Mesenchymal stem cell (in vitro differentiated cells and primary cell): ENCODE measurements at regions not wholly inside any gene's neighbourhood (a gene's known extent, or its start where the extent isn't known, plus 50 kb on each side); places are given as distances from the start of the nearest gene placed in this dataset.
"Not testable (repeated sequence)": the region's sequence is repeated elsewhere in the genome, so short reads cannot be mapped to it uniquely, and the experiment has no call there.

Experiments
- DNase-seq: peaks from one replicate; pipeline ENCODE4 v3.0.0-alpha.2; 2013
- H2AFZ ChIP-seq: one replicate; pipeline ENCODE4 v1.6.1; 2013; ENCODE audit warnings: low read depth, mild to moderate bottlenecking, control low read depth, inconsistent platforms, low read length, moderate library complexity
- H2AK5ac ChIP-seq: 2 replicates; pipeline ENCODE4 v1.6.1; 2013; ENCODE audit warnings: low read length, moderate library complexity, mild to moderate bottlenecking, inconsistent platforms; ENCODE audit not compliant: severe bottlenecking
- H2BK120ac ChIP-seq: one replicate; pipeline ENCODE4 v1.6.1; 2013; ENCODE audit warnings: low read depth, mild to moderate bottlenecking, inconsistent platforms, low read length, moderate library complexity
- H2BK12ac ChIP-seq, 2 experiments: one replicate each; pipeline ENCODE4 v1.6.1; 2013; ENCODE audit warnings: inconsistent platforms in 2 of 2, low read length in 2 of 2, mild to moderate bottlenecking in 2 of 2, moderate library complexity in 2 of 2, control low read depth in 1 of 2
- H2BK15ac ChIP-seq: one replicate; pipeline ENCODE4 v1.6.1; 2013; ENCODE audit warnings: mild to moderate bottlenecking, low read depth, inconsistent platforms; ENCODE audit not compliant: poor library complexity, severe bottlenecking
- H2BK5ac ChIP-seq: 2 replicates; pipeline ENCODE4 v1.6.1; 2013; ENCODE audit warnings: low read depth, mild to moderate bottlenecking, low read length, control low read depth, inconsistent platforms; ENCODE audit not compliant: poor library complexity, severe bottlenecking
- H3K14ac ChIP-seq, 2 experiments: one replicate each; pipeline ENCODE4 v1.6.1; 2013; ENCODE audit warnings: inconsistent platforms in 2 of 2, low read length in 2 of 2, control low read depth in 1 of 2, mild to moderate bottlenecking in 1 of 2, moderate library complexity in 1 of 2
- H3K18ac ChIP-seq, 2 experiments: one replicate each; pipeline ENCODE4 v1.6.1; 2013; ENCODE audit warnings: inconsistent platforms in 2 of 2, low read length in 2 of 2, control low read depth in 1 of 2, low read depth in 1 of 2, mild to moderate bottlenecking in 1 of 2
- H3K23ac ChIP-seq, 2 experiments: one replicate each; pipeline ENCODE4 v1.6.1; 2013; ENCODE audit warnings: inconsistent platforms in 2 of 2, low read length in 2 of 2, mild to moderate bottlenecking in 2 of 2, moderate library complexity in 2 of 2, control low read depth in 1 of 2
- H3K27ac ChIP-seq: 2 replicates; pipeline ENCODE4 v1.5.1; 2013; ENCODE audit warnings: mild to moderate bottlenecking, moderate library complexity, low read length, control low read depth, inconsistent platforms; ENCODE audit not compliant: poor library complexity, severe bottlenecking
- H3K27me3 ChIP-seq, 2 experiments: 2 replicates each; pipeline versions ENCODE4 v1.6.1 to v1.7.0; 2013; ENCODE audit warnings: low read length in 2 of 2, mild to moderate bottlenecking in 2 of 2, moderate library complexity in 2 of 2, control low read depth in 1 of 2, inconsistent platforms in 1 of 2; ENCODE audit not compliant: control insufficient read depth in 1 of 2, insufficient read depth in 1 of 2
- H3K36me3 ChIP-seq, 2 experiments: 2 replicates each; pipeline versions ENCODE4 v1.6.1 to v1.7.0; 2013; ENCODE audit warnings: low read length in 2 of 2, control low read depth in 1 of 2, inconsistent platforms in 1 of 2, low read depth in 1 of 2, mild to moderate bottlenecking in 1 of 2; ENCODE audit not compliant: insufficient read depth in 2 of 2, control insufficient read depth in 1 of 2
- H3K4ac ChIP-seq, 2 experiments: one replicate each; pipeline ENCODE4 v1.6.1; 2013; ENCODE audit warnings: inconsistent platforms in 2 of 2, low read length in 2 of 2, mild to moderate bottlenecking in 2 of 2, moderate library complexity in 2 of 2, control low read depth in 1 of 2, low read depth in 1 of 2
- H3K4me1 ChIP-seq: 2 replicates; pipeline ENCODE4 v1.6.1; 2013; ENCODE audit warnings: low read depth, low read length, control low read depth; ENCODE audit not compliant: control insufficient read depth, insufficient read depth
- H3K4me2 ChIP-seq: 2 replicates; pipeline ENCODE4 v1.6.1; 2013; ENCODE audit warnings: low read length, mild to moderate bottlenecking, inconsistent platforms; ENCODE audit not compliant: poor library complexity, severe bottlenecking
- H3K4me3 ChIP-seq, 2 experiments: 2 replicates each; pipeline versions ENCODE4 v1.5.1 to v1.7.0; 2013; ENCODE audit warnings: low read length in 2 of 2, mild to moderate bottlenecking in 2 of 2, control low read depth in 1 of 2, low read depth in 1 of 2; ENCODE audit not compliant: insufficient read depth in 1 of 2
- H3K79me1 ChIP-seq: replicated peaks from 2 replicates; pipeline ENCODE4 v1.6.1; 2013; ENCODE audit warnings: mild to moderate bottlenecking, control low read depth, low read length, inconsistent platforms; ENCODE audit not compliant: poor library complexity, severe bottlenecking
- H3K9ac ChIP-seq: 2 replicates; pipeline ENCODE4 v1.7.0; 2013; ENCODE audit warnings: mild to moderate bottlenecking, low read length, moderate library complexity
- H3K9me3 ChIP-seq: 2 replicates; pipeline ENCODE4 v1.7.0; 2013; ENCODE audit warnings: mild to moderate bottlenecking, low read length; ENCODE audit not compliant: control insufficient read depth
- H4K8ac ChIP-seq: one replicate; pipeline ENCODE4 v1.6.1; 2013; ENCODE audit warnings: inconsistent platforms, mild to moderate bottlenecking, low read length, moderate library complexity
- H4K91ac ChIP-seq: one replicate; pipeline ENCODE4 v1.6.1; 2013; ENCODE audit warnings: mild to moderate bottlenecking, low read length, inconsistent platforms
- WGBS: methylation state at CpG from one replicate; pipeline ENCODE4 v1.1.7; 2013; ENCODE audit warnings: mixed read lengths; 5-methylcytosine and 5-hydroxymethylcytosine counted together

DNA sequence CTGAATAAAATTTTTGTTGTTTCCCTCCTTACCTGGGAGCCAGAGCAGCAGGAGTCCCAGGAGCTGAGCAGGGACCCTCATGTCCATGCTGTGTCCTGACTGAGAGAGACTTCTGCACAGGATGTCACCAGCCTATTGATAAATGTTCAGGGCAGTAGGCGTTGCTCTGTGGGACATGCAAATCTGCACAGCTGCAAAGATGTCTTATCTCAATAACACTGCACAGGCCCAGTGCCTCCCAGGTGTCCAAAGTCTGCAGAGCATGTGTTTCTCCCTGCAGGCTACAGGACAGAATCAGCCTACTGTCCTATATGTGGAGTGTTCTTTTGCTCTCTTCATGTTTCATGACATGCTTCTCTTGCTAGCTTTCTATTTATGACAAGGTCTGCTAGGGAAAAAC, 522.3 kb downstream of the RPIA start:
- 29% methylated on average over 1 of the region's 1 CpG for whole genome bisulfite sequencing
- H2AK5ac ChIP-seq, H3K14ac ChIP-seq, H3K27me3 ChIP-seq, H2BK5ac ChIP-seq, H3K4ac ChIP-seq, H4K8ac ChIP-seq, H3K23ac ChIP-seq, H3K27ac ChIP-seq, H3K18ac ChIP-seq, H3K9ac ChIP-seq, H2BK12ac ChIP-seq, H3K9me3 ChIP-seq, H4K91ac ChIP-seq, H3K4me3 ChIP-seq, H3K79me1 ChIP-seq, DNase-seq, H3K4me2 ChIP-seq, H2AFZ ChIP-seq, H3K36me3 ChIP-seq, H3K4me1 ChIP-seq, H2BK15ac ChIP-seq, H2BK120ac ChIP-seq: not testable (repeated sequence)

DNA sequence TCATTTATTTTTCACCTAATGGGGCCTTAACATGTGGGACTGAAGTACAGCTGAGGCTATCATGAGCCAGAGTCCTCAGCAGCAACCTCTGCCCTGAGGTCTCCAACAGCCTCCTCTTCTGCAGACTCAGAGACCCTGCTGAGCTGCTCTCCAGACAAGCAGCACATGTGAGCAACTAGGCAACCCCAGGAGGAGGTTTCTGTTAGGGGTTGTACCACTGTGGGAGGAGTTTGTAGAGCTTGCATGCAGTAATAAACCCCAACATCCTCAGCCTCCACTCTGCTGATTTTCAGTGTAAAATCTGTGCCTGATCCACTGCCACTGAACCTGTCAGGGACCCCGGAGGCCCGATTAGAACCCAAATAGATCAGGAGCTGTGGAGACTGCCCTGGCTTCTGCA, 530.0 kb downstream of the RPIA start:
- H3K79me1 ChIP-seq, H4K8ac ChIP-seq, H2BK12ac ChIP-seq, H2AK5ac ChIP-seq, H2BK15ac ChIP-seq, H3K18ac ChIP-seq, DNase-seq, H4K91ac ChIP-seq, H3K14ac ChIP-seq, H3K27me3 ChIP-seq, H2BK120ac ChIP-seq, H2AFZ ChIP-seq, H3K9me3 ChIP-seq, H3K9ac ChIP-seq, H3K23ac ChIP-seq, H3K4ac ChIP-seq, H3K27ac ChIP-seq, H2BK5ac ChIP-seq, H3K4me2 ChIP-seq, H3K4me1 ChIP-seq, H3K4me3 ChIP-seq, H3K36me3 ChIP-seq: not testable (repeated sequence)
- no CpG with 5 or more reads among the region's 2 CpGs for WGBS

GRCh38 chr2:89222063-89222732, 530.7 kb downstream of the RPIA start:
- not testable (repeated sequence) for H3K4me3 ChIP-seq, H3K4ac ChIP-seq, H4K8ac ChIP-seq, H3K9ac ChIP-seq, H3K14ac ChIP-seq, H2BK120ac ChIP-seq, H2BK15ac ChIP-seq, H3K27ac ChIP-seq, H3K36me3 ChIP-seq, H3K4me2 ChIP-seq, H2AFZ ChIP-seq, H4K91ac ChIP-seq, H3K9me3 ChIP-seq, H3K4me1 ChIP-seq, H3K23ac ChIP-seq, H3K18ac ChIP-seq, H3K27me3 ChIP-seq, H2BK5ac ChIP-seq, H2BK12ac ChIP-seq, DNase-seq, H3K79me1 ChIP-seq, H2AK5ac ChIP-seq
- WGBS, result no CpG with 5 or more reads among the region's 2 CpGs

DNA sequence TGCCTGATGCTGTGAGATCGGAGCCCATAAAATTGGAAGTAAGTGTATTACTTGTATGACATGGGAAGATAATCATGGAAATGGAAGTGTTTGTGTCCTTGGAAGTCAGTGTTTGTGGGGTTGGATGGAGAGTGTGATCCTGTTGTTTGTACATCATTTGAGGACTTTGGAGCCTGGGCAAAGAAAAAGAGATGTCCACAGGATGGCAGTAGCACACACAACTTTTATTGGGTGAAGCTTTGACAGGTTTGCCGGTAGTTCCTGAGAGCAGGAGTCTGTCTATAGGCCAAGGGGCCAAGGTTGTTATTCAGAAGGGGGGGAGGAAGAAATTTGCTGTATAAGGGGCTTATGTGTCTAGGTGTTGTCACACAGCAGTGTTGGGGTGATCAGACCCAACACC, 533.3 kb downstream of the RPIA start:
- not testable (repeated sequence) for H3K18ac ChIP-seq, H4K8ac ChIP-seq, H3K4me3 ChIP-seq, H3K79me1 ChIP-seq, H2AK5ac ChIP-seq, H3K4me2 ChIP-seq, H4K91ac ChIP-seq, H3K23ac ChIP-seq, H2BK15ac ChIP-seq, H3K27ac ChIP-seq, H3K36me3 ChIP-seq, H2BK12ac ChIP-seq, H2BK120ac ChIP-seq, DNase-seq, H3K14ac ChIP-seq, H3K4ac ChIP-seq, H3K4me1 ChIP-seq, H3K9me3 ChIP-seq, H3K9ac ChIP-seq, H2BK5ac ChIP-seq, H2AFZ ChIP-seq, H3K27me3 ChIP-seq
- 71% methylated on average over 2 of the region's 2 CpGs for WGBS
